H1 (cell line): ENCODE measurements at regions not wholly inside any gene's neighbourhood (a gene's known extent, or its start where the extent isn't known, plus 50 kb on each side); places are given as distances from the start of the nearest gene placed in this dataset.
"Not testable (repeated sequence)": the region's sequence is repeated elsewhere in the genome, so short reads cannot be mapped to it uniquely, and the experiment has no call there.

Source experiments
- CTCF ChIA-PET: fragments of 300-600 bp; sonication (Branson Sonifier 250); formaldehyde crosslinking; loops from one replicate; lab custom pipeline; 2021; ENCODE audit not compliant: partially characterized antibody; lab: Charles Lee
- POLR2A ChIA-PET: fragments of 300-600 bp; sonication (Branson Sonifier 250); formaldehyde crosslinking; loops from one replicate; lab custom pipeline; 2021; ENCODE audit warnings: inconsistent platforms; ENCODE audit not compliant: partially characterized antibody; lab: Charles Lee
- DNase-seq, 2 experiments: peaks; one replicate each; pipeline versions ENCODE4 v3.0.0 to v3.0.0-alpha.2; 2010 to 2022; ENCODE audit warnings: low spot score in 2 of 2, low read depth in 1 of 2, mixed read lengths in 1 of 2
- FAIRE-seq: peaks from 2 replicates; lab custom pipeline; 2011; peaks lifted over from hg19 to GRCh38; lab: Jason Lieb, UNC
- H2AFZ ChIP-seq: 2 replicates; pipeline ENCODE4 v1.8.1; 2012; ENCODE audit warnings: low read length, inconsistent platforms
- H2AK5ac ChIP-seq: 2 replicates; pipeline ENCODE4 v1.6.1; 2013; ENCODE audit warnings: low read depth, low read length
- H2BK120ac ChIP-seq: replicated peaks from 2 replicates; pipeline ENCODE3; 2013; ENCODE audit warnings: low read depth, low read length, inconsistent platforms
- H2BK12ac ChIP-seq: 2 replicates; pipeline ENCODE4 v1.6.1; 2013; ENCODE audit warnings: low read depth, low read length
- H2BK15ac ChIP-seq: 2 replicates; pipeline ENCODE4 v1.6.1; 2013; ENCODE audit warnings: low read length
- H2BK20ac ChIP-seq: 2 replicates; pipeline ENCODE4 v1.6.1; 2013; ENCODE audit warnings: low read length
- H2BK5ac ChIP-seq: 2 replicates; pipeline ENCODE4 v1.6.1; 2013; ENCODE audit warnings: low read depth, low read length
- H3K14ac ChIP-seq: 2 replicates; pipeline ENCODE4 v1.6.1; 2013; ENCODE audit warnings: inconsistent platforms; ENCODE audit not compliant: insufficient read length
- H3K18ac ChIP-seq: 2 replicates; pipeline ENCODE4 v1.6.1; 2013; ENCODE audit warnings: low read length; ENCODE audit errors: extremely low read depth
- H3K23ac ChIP-seq: 2 replicates; pipeline ENCODE4 v1.6.1; 2013; ENCODE audit warnings: inconsistent platforms; ENCODE audit not compliant: insufficient read length
- H3K23me2 ChIP-seq: 2 replicates; pipeline ENCODE4 v1.6.1; 2013; ENCODE audit warnings: low read depth, low read length
- H3K27ac ChIP-seq: 2 replicates; pipeline ENCODE4 v1.6.1; 2011; ENCODE audit warnings: low read depth, low read length, inconsistent platforms
- H3K27me3 ChIP-seq, 4 experiments: replicated peaks in 1 of 4; 1 replicate in 1 of 4; 2 replicates in 3 of 4; pipeline versions ENCODE4 v1.6.1 to v1.8.1; 2011 to 2013; ENCODE audit warnings: low read length in 3 of 4, mild to moderate bottlenecking in 3 of 4, inconsistent platforms in 2 of 4, mixed read lengths in 2 of 4, moderate library complexity in 1 of 4; ENCODE audit not compliant: control insufficient read depth in 3 of 4, insufficient read depth in 3 of 4; ENCODE audit errors: extremely low read depth in 1 of 4
- H3K36me3 ChIP-seq, 4 experiments: 2 replicates each; pipeline versions ENCODE4 v1.6.1 to v1.8.1; 2011 to 2013; ENCODE audit warnings: mild to moderate bottlenecking in 4 of 4, low read length in 3 of 4, moderate library complexity in 2 of 4, control low read depth in 1 of 4, inconsistent platforms in 1 of 4; ENCODE audit not compliant: insufficient read depth in 4 of 4, control insufficient read depth in 2 of 4
- H3K4ac ChIP-seq: replicated peaks from 2 replicates; pipeline ENCODE3; 2013; ENCODE audit warnings: low read length, low read depth, mixed read lengths, inconsistent platforms; ENCODE audit not compliant: insufficient read length
- H3K4me1 ChIP-seq, 4 experiments: replicated peaks in 1 of 4; 1 replicate in 1 of 4; 2 replicates in 3 of 4; pipeline versions ENCODE4 v1.6.1 to v1.8.1; 2011 to 2013; ENCODE audit warnings: low read length in 3 of 4, inconsistent platforms in 2 of 4, mixed read lengths in 1 of 4; ENCODE audit not compliant: insufficient read depth in 4 of 4, control insufficient read depth in 3 of 4
- H3K4me2 ChIP-seq, 2 experiments: 2 replicates each; pipeline versions ENCODE4 v1.6.1 to v1.8.1; 2011 to 2013; ENCODE audit warnings: low read depth in 2 of 2, low read length in 2 of 2, control low read depth in 1 of 2, inconsistent platforms in 1 of 2, mild to moderate bottlenecking in 1 of 2; ENCODE audit not compliant: insufficient read depth in 1 of 2
- H3K4me3 ChIP-seq, 4 experiments: fragments of 200-600, 300-600 bp in 1 of 4; sonication (generic), shearing (Covaris generic), sonication (Bioruptor Twin) in 1 of 4; 2 replicates each; pipeline versions ENCODE4 v1.5.1 to v1.8.1; 2011 to 2016; ENCODE audit warnings: low read length in 4 of 4, low read depth in 3 of 4, control low read depth in 2 of 4, inconsistent platforms in 2 of 4, mild to moderate bottlenecking in 2 of 4, mixed read lengths in 1 of 4, moderate library complexity in 1 of 4; ENCODE audit not compliant: insufficient read depth in 2 of 4; ENCODE audit errors: extremely low read depth in 1 of 4
- H3K56ac ChIP-seq: replicated peaks from 2 replicates; pipeline ENCODE3; 2013; ENCODE audit warnings: low read depth, mild to moderate bottlenecking, mixed read lengths, low read length, inconsistent platforms; ENCODE audit not compliant: insufficient read length
- H3K79me1 ChIP-seq: 2 replicates; pipeline ENCODE4 v1.6.1; 2013; ENCODE audit warnings: low read depth, low read length, control low read depth
- H3K79me2 ChIP-seq, 2 experiments: 2 replicates each; pipeline versions ENCODE4 v1.6.1 to v1.8.1; 2012 to 2013; ENCODE audit warnings: low read length in 2 of 2, mild to moderate bottlenecking in 2 of 2, inconsistent platforms in 1 of 2; ENCODE audit not compliant: insufficient read depth in 2 of 2, control insufficient read depth in 1 of 2
- H3K9ac ChIP-seq, 4 experiments: replicated peaks in 1 of 4; 1 replicate in 1 of 4; 2 replicates in 3 of 4; pipeline versions ENCODE4 v1.6.1 to v1.8.1; 2011 to 2013; ENCODE audit warnings: low read depth in 3 of 4, low read length in 3 of 4, control low read depth in 2 of 4, mild to moderate bottlenecking in 2 of 4, moderate library complexity in 2 of 4, inconsistent platforms in 1 of 4; ENCODE audit errors: extremely low read depth in 1 of 4
- H3K9me3 ChIP-seq, 2 experiments: 2 replicates each; pipeline versions ENCODE4 v1.6.1 to v1.8.1; 2012 to 2013; ENCODE audit warnings: mild to moderate bottlenecking in 2 of 2, moderate library complexity in 2 of 2, control low read depth in 1 of 2, inconsistent platforms in 1 of 2, low read depth in 1 of 2, low read length in 1 of 2, mixed read lengths in 1 of 2; ENCODE audit not compliant: insufficient read depth in 2 of 2
- H4K20me1 ChIP-seq, 2 experiments: replicated peaks in 1 of 2; 2 replicates each; pipeline versions ENCODE3 to v1.8.1; 2011 to 2013; ENCODE audit warnings: inconsistent platforms in 2 of 2, low read length in 2 of 2, mild to moderate bottlenecking in 1 of 2; ENCODE audit not compliant: insufficient read depth in 2 of 2, control insufficient read depth in 1 of 2
- H4K5ac ChIP-seq: 2 replicates; pipeline ENCODE4 v1.6.1; 2013; ENCODE audit warnings: low read length, low read depth, mixed read lengths, inconsistent platforms; ENCODE audit not compliant: insufficient read length
- H4K8ac ChIP-seq: 2 replicates; pipeline ENCODE4 v1.8.0; 2013; ENCODE audit warnings: mild to moderate bottlenecking, moderate library complexity, low read length, inconsistent platforms; ENCODE audit not compliant: insufficient read depth; ENCODE audit errors: extremely low read depth
- H4K91ac ChIP-seq: replicated peaks from 2 replicates; pipeline ENCODE3; 2013; ENCODE audit warnings: low read length, mixed read lengths, inconsistent platforms; ENCODE audit not compliant: insufficient read length
- WGBS, 2 experiments: shearing (Covaris generic) in 1 of 2; methylation state at CpG; one replicate each; pipeline versions ENCODE4 v1.1.6 to v1.1.7; 2013 to 2015; ENCODE audit warnings: low lambda C conversion rate in 2 of 2, mixed read lengths in 2 of 2, inconsistent platforms in 1 of 2, low coverage in 1 of 2, missing lambda C conversion rate in 1 of 2; ENCODE audit not compliant: insufficient replicate concordance in 2 of 2, insufficient coverage in 1 of 2, insufficient read length in 1 of 2; ENCODE audit errors: extremely low coverage in 1 of 2, missing lambda C conversion rate in 1 of 2; 5-methylcytosine and 5-hydroxymethylcytosine counted together

- H3K4ac ChIP-seq, H2AK5ac ChIP-seq, H2BK120ac ChIP-seq, H2BK15ac ChIP-seq, CTCF ChIA-PET, H4K8ac ChIP-seq, H4K20me1 ChIP-seq, H4K91ac ChIP-seq, H2BK12ac ChIP-seq, POLR2A ChIA-PET, H3K9ac ChIP-seq, H3K14ac ChIP-seq, H4K5ac ChIP-seq, DNase-seq, H3K4me1 ChIP-seq, H2AFZ ChIP-seq, H3K36me3 ChIP-seq, H3K56ac ChIP-seq, H3K27ac ChIP-seq, H2BK5ac ChIP-seq, H3K23ac ChIP-seq, H2BK20ac ChIP-seq, H3K79me1 ChIP-seq, H3K23me2 ChIP-seq, H3K79me2 ChIP-seq, H3K18ac ChIP-seq, H3K4me3 ChIP-seq, H3K27me3 ChIP-seq, H3K4me2 ChIP-seq, FAIRE-seq: not testable (repeated sequence)
- 78% methylated on average over 4 of the region's 12 CpGs; no CpG with 5 or more reads in 1 of the 2 experiments for WGBS, 2 experiments
- H3K9me3 ChIP-seq = peaks cover 4 to 41% of the 10 kb centered on the region in 2 experiments; a peak in 3 of 4 replicates
Observed at GRCh38 chr9:65442116-65442515, 157.1 kb upstream of the FOXD4L5 start.

- H2BK5ac ChIP-seq, H4K91ac ChIP-seq, H2AK5ac ChIP-seq, CTCF ChIA-PET, H2BK120ac ChIP-seq, H3K23me2 ChIP-seq, POLR2A ChIA-PET, H4K5ac ChIP-seq, H3K4me1 ChIP-seq, H3K18ac ChIP-seq, H3K79me2 ChIP-seq, H3K4me3 ChIP-seq, H3K4ac ChIP-seq, H2AFZ ChIP-seq, FAIRE-seq, H3K27me3 ChIP-seq, H3K23ac ChIP-seq, H2BK15ac ChIP-seq, H3K56ac ChIP-seq, H3K14ac ChIP-seq, H3K36me3 ChIP-seq, H2BK12ac ChIP-seq, H4K8ac ChIP-seq, H3K27ac ChIP-seq, H4K20me1 ChIP-seq, H3K79me1 ChIP-seq, H3K4me2 ChIP-seq, DNase-seq, H3K9ac ChIP-seq, H2BK20ac ChIP-seq: not testable (repeated sequence)
- no CpG with 5 or more reads among the region's 10 CpGs for WGBS, 2 experiments
- H3K9me3 ChIP-seq = peaks cover 4 to 40% of the 10 kb centered on the region in 2 experiments; a peak in 3 of 4 replicates
Observed at GRCh38 chr9:65441324-65441920, 156.4 kb upstream of the FOXD4L5 start.
